SK-N-MC (cell line): ENCODE measurements at regions not wholly inside any gene's neighbourhood (a gene's known extent, or its start where the extent isn't known, plus 50 kb on each side); places are given as distances from the start of the nearest gene placed in this dataset.
A peak's percentile ranks its signal among the peaks of the same experiment; 100 is the strongest.
"Not testable (repeated sequence)": the region's sequence is repeated elsewhere in the genome, so short reads cannot be mapped to it uniquely, and the experiment has no call there.

ENCODE experiments used
- DNase-seq: peaks from one replicate; pipeline ENCODE4 v3.0.0-alpha.2; 2011; ENCODE audit warnings: low read depth, low spot score
- H3K27ac ChIP-seq: fragments of 200-600 bp; sonication (generic); 2 replicates; pipeline ENCODE4 v1.5.1; 2016; ENCODE audit warnings: mixed run types
- H3K36me3 ChIP-seq: fragments of 200-600 bp; sonication (generic); 2 replicates; pipeline ENCODE4 v1.6.1; 2017; ENCODE audit warnings: antibody characterized with exemption, low read length, mixed read lengths; ENCODE audit not compliant: insufficient read depth
- H3K4me3 ChIP-seq: fragments of 200-600 bp; sonication (generic); 2 replicates; pipeline ENCODE4 v1.5.1; 2016
- H3K9ac ChIP-seq: fragments of 200-600 bp; sonication (generic); 2 replicates; pipeline ENCODE4 v1.8.0; 2017; ENCODE audit warnings: mixed run types, mixed read lengths; ENCODE audit not compliant: insufficient read length
- H3K9me3 ChIP-seq: fragments of 200-600 bp; sonication (generic); 2 replicates; pipeline ENCODE4 v1.6.1; 2017; ENCODE audit warnings: low read depth, mild to moderate bottlenecking, antibody characterized with exemption, low read length, moderate library complexity, mixed read lengths
- EZH2 ChIP-seq: fragments of 200-600 bp; sonication (generic); IDR thresholded peaks from one replicate; pipeline ENCODE4 v1.6.1; 2017; ENCODE audit warnings: antibody characterized with exemption
- FOXP2 ChIP-seq: optimal IDR thresholded peaks from 2 replicates; pipeline ENCODE3; 2011; ENCODE audit warnings: mild to moderate bottlenecking, moderate library complexity; ENCODE audit not compliant: insufficient read depth; ENCODE audit errors: extremely low read length, control extremely low read depth
- POLR2AphosphoS5 ChIP-seq: IDR thresholded peaks from 2 replicates; pipeline ENCODE4 v1.6.1; 2012; ENCODE audit warnings: mild to moderate bottlenecking, low read depth, low read length, borderline replicate concordance

- no peaks in the 10 kb centered on the region for H3K36me3 ChIP-seq
- H3K9ac ChIP-seq = no peak overlapping the region
- H3K27ac ChIP-seq = peak overlapping the region; percentile 19; the same call in 1 of the 2 replicates
- H3K9me3 ChIP-seq = no peaks in the 10 kb centered on the region; the same call in 1 of the 2 replicates
- no peak overlapping the region for H3K4me3 ChIP-seq
- DNase-seq = no peak
- no peak for TF ChIP-seq EZH2
- TF ChIP-seq FOXP2 = no peak
- TF ChIP-seq POLR2AphosphoS5 = no peak
Observed at GRCh38 chr13:22861958-22862466, 318.8 kb upstream of the SGCG start.

- no peak overlapping the region for H3K4me3 ChIP-seq
- no peaks in the 10 kb centered on the region for H3K36me3 ChIP-seq
- peak overlapping the region; percentile 19; the same call in 1 of the 2 replicates for H3K27ac ChIP-seq
- DNase-seq = no peak
- no peak overlapping the region for H3K9ac ChIP-seq
- TF ChIP-seq EZH2 (no peak), FOXP2 (no peak), POLR2AphosphoS5 (no peak)
- H3K9me3 ChIP-seq = no peaks in the 10 kb centered on the region; the same call in 1 of the 2 replicates
Observed at GRCh38 chr13:22862478-22862877, 318.3 kb upstream of the SGCG start.

GRCh38 chr13:22866221-22866620, 314.6 kb upstream of the SGCG start:
- H3K27ac ChIP-seq = no peak overlapping the region
- H3K4me3 ChIP-seq = no peak overlapping the region
- DNase-seq = no peak
- H3K36me3 ChIP-seq = no peaks in the 10 kb centered on the region
- no peaks in the 10 kb centered on the region for H3K9me3 ChIP-seq
- TF ChIP-seq POLR2AphosphoS5 (no peak), EZH2 (no peak), FOXP2 (no peak)
- H3K9ac ChIP-seq = no peak overlapping the region

DNA sequence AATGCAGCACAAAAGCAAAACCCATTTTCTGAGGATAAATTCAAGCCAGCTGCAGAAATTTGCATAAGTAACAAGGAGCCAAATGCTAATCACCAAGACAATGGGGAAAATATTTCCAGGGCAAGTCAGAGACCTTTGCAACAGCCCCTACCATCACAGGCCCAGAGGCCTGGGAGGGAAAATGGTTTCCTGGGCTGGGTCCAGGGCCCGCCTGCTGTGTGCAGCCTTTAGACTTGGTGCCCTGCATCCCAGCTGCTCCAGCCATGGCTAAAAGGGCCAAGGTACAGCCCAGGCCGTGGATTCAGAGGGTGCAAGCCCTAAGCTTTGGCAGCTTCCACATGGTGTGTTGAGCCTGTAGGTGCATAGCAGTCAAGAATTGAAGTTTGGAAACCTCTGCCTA, 309.5 kb upstream of the SGCG start:
- no peak overlapping the region for H3K9ac ChIP-seq
- H3K36me3 ChIP-seq = no peaks in the 10 kb centered on the region
- no peak for DNase-seq
- no peak for TF ChIP-seq EZH2
- TF ChIP-seq POLR2AphosphoS5 = no peak
- no peak for TF ChIP-seq FOXP2
- no peak overlapping the region for H3K4me3 ChIP-seq
- no peaks in the 10 kb centered on the region for H3K9me3 ChIP-seq
- H3K27ac ChIP-seq = no peak overlapping the region

DNA sequence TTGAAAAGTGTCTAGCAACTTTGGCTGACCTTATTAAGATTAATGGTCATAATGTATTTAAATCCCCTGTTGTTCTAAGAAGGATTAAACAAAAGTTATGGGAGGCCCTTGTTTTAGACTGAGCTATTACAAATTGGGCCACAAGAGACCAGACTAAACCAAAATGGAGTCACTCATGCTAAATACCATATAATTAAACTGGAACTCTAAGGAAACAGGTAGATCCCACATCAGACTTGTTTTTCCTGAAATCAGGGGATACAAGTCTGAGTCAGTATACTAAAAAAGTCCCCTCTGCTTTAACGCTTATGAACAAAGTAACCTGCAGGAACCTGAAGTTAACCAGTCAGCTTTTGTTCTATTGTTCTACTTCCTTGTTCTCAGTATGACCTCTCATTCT, 305.9 kb upstream of the SGCG start:
- no peak for TF ChIP-seq POLR2AphosphoS5
- no peak for TF ChIP-seq FOXP2
- TF ChIP-seq EZH2 = no peak
- Histone ChIP-seq H3K4me3 (no peak overlapping the region), H3K9me3 (no peaks in the 10 kb centered on the region), H3K9ac (no peak overlapping the region), H3K27ac (no peak overlapping the region), H3K36me3 (no peaks in the 10 kb centered on the region)
- no peak for DNase-seq

GRCh38 chr13:22877421-22877820, 303.4 kb upstream of the SGCG start:
- Histone ChIP-seq H3K27ac (no peak overlapping the region), H3K9ac (no peak overlapping the region), H3K9me3 (no peaks in the 10 kb centered on the region), H3K36me3 (no peaks in the 10 kb centered on the region), H3K4me3 (no peak overlapping the region)
- DNase-seq = no peak
- no peak for TF ChIP-seq POLR2AphosphoS5
- TF ChIP-seq FOXP2 = no peak
- no peak for TF ChIP-seq EZH2

GRCh38 chr13:22880741-22881720, 299.7 kb upstream of the SGCG start:
- no peak overlapping the region for H3K4me3 ChIP-seq
- DNase-seq = no peak
- H3K9ac ChIP-seq = no peak overlapping the region
- no peak overlapping the region for H3K27ac ChIP-seq
- H3K9me3 ChIP-seq = no peaks in the 10 kb centered on the region
- H3K36me3 ChIP-seq = no peaks in the 10 kb centered on the region
- TF ChIP-seq FOXP2 (no peak), POLR2AphosphoS5 (no peak), EZH2 (no peak)

DNA sequence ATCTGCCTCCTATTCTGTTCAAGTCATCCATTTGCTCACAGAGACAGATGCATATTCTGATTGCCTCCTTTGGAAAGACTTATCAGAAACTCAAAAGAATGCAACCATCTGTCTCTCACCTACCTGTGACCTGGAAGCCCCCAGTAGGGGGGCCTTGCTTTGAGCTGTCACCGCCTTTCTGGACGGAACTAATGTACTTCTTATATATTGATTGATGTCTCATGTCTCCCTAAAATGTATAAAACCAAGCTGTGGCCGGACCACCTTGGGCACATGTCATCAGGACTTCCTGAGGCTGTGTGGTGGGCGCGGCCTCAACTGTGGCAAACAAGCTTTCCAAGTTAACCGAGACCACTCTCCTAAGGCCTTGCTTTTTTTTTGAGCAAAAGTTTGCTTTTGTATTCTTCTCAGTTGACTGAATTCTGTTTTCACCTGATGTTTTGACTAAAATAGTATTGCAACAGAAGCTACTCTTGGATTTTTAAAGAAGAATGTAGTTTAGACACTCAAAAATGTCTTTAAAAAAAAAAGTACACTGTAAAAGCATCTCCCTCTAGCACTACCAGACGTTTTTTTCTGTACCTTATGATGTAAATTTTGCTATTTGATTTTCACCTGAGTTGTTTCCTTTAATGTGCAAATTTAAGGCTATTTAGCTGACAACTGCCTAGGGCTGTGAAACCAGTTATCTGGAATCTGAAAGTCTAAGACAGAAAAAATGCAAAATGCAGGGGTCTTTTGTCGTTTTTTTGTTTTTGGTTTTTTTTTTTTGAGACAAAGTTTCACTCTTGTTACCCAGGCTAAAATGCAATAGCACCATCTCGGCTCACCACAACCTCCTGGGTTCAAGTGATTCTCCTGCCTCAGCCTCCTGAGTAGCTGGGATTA, 298.8 kb upstream of the SGCG start:
- not testable (repeated sequence) for H3K27ac ChIP-seq, DNase-seq, H3K9ac ChIP-seq

More for the DNA sequence above, 298.8 kb upstream of the SGCG start:
- not testable (repeated sequence) for H3K36me3 ChIP-seq, H3K9me3 ChIP-seq, H3K4me3 ChIP-seq
